ENCODE measurements at regions not wholly inside any gene's neighbourhood (a gene's known extent, or its start where the extent isn't known, plus 50 kb on each side); places are given as distances from the start of the nearest gene placed in this dataset.
"Not testable (repeated sequence)": the region's sequence is repeated elsewhere in the genome, so short reads cannot be mapped to it uniquely, and the experiment has no call there.

DNA sequence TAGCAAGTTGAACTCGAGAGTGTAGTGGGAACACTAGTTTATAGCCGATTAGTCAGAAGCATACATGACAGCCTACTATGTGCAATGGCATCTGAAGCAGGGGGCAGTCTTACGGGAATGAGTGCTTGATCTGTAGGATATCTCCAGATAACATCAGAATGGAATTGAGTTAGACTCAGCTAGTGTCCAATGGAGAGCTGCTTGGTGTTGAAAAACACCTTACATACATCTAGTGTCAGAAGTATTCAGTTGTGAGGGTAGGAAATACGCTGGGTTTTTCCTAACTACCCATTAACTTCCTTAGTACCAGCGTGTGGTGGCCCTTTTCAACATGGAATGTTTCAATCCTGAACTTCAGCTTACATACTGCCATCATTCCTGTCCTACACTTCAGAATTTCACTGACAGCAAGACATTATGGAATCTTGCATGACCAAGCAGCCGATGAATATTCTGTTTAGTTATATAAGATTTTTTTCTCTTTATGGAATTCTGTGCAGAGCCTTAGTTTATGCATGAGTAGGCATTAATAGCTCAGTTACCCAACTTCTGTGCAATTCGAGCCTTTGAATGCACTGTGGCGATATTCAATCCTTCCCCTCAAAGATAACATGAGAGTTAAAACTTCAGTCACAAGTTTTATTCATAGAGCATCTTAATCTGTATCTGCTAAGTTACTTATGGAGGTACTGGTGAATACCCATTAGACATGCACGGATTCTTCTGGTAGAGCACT is 218.6 kb upstream of the MOCS1 start:
- DNase-seq (ENCODE audit: low read depth in 3 of 3): no peak

GRCh38 chr6:40152196-40152595 is 217.9 kb upstream of the MOCS1 start:
- DNase-seq (ENCODE audit: low read depth in 3 of 3): no peak

- no peak for DNase-seq (ENCODE audit: low read depth in 3 of 3)
Measured at GRCh38 chr6:40148882-40149573, 214.8 kb upstream of the MOCS1 start.

DNA sequence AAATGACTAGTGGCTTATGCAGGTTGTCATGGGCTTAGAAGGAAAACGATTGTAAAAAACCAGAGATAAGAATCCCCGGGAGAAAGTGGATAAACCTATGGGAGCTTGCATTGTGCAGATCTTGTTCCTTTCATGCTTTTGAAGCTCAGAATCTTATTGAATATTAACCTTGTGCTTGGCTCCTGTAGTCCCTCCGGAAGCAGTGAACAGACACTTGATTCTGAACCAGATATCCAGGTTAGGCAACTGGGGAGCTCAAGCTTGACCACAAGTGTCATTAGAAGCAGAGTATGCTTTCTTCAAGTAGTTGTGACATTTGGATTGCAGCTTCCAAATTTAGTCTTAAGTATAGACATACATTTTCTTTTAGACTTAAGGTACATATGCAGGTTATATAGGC is 212.6 kb upstream of the MOCS1 start:
- no peak for DNase-seq (ENCODE audit: low read depth in 3 of 3)

GRCh38 chr6:40139447-40139846 is 205.2 kb upstream of the MOCS1 start:
- no peak for DNase-seq (ENCODE audit: low read depth in 3 of 3)

DNA sequence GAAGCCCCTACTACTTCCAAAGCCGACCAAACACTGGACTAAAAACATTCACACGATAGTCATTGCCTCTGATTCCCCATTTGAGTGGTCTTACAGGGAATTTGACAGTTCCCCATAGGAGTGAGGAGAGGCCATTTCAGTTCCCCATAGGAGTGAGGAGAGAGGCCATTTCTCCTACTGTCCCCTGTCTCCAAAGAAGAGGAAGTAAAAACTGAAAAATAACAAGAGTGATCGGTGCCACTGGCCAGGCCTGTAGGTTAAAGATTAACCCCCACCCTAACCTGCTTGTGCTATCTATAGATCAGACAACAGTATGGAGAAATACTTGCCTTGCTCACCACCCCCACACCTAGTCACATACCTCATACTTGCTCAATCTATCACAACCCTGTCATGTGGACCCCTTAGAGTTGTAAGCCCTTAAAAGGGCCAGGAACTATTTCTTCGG is 204.0 kb upstream of the MOCS1 start:
- no peak for DNase-seq (ENCODE audit: low read depth in 3 of 3)

GRCh38 chr6:40135491-40136072 is 201.3 kb upstream of the MOCS1 start:
- DNase-seq (ENCODE audit: low read depth in 3 of 3): no peak

- not testable (repeated sequence) for DNase-seq (ENCODE audit: low read depth in 3 of 3)
Measured at GRCh38 chr6:40133981-40134380, 199.7 kb upstream of the MOCS1 start.

DNA sequence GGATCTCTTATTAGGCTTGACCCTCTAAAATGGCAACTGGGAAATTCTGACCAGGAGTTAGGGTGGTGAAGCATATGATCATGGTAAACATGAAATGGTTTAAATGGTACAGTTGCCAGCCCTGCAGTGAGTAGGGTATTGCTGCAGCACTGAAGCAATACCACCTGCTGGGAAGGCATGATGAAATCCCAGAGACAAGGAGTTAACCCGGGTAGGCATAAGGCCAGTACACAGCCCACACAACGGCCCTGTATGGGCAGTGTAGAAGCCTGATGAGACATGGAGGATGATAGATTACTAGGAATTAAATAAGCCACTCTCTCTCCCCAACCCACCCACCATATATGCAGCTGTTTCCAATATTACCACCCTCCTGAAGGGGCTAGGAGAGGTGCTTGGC is 197.4 kb upstream of the MOCS1 start:
- DNase-seq (ENCODE audit: low read depth in 3 of 3): no peak

- no peak for DNase-seq (ENCODE audit: low read depth in 3 of 3)
Measured at GRCh38 chr6:40128127-40128526, 193.9 kb upstream of the MOCS1 start.

GRCh38 chr6:40125680-40126394 is 191.6 kb upstream of the MOCS1 start:
- DNase-seq (ENCODE audit: low read depth in 3 of 3): no peak

DNA sequence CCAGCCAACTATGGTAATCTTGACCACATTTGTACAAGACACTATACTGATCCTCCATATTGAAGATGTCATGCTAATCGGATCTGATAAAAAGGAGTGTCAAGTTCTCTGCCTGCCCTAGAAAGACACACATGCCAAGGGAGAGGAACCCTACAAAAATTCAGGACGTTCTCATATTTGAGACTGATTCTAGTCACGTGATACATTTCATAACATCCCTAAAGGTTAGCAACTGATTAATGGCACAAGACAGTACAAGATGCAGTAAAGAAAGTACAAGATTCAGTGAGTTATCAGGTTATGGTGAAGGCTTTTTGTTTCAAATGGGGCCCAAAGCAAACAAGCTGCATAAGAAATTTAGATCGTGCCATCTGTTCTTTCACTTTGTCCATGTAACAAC is 190.7 kb upstream of the MOCS1 start:
- DNase-seq (ENCODE audit: low read depth in 3 of 3): no peak

- DNase-seq (ENCODE audit: low read depth in 3 of 3): no peak
Measured at GRCh38 chr6:40116832-40117231, 182.6 kb upstream of the MOCS1 start.

DNA sequence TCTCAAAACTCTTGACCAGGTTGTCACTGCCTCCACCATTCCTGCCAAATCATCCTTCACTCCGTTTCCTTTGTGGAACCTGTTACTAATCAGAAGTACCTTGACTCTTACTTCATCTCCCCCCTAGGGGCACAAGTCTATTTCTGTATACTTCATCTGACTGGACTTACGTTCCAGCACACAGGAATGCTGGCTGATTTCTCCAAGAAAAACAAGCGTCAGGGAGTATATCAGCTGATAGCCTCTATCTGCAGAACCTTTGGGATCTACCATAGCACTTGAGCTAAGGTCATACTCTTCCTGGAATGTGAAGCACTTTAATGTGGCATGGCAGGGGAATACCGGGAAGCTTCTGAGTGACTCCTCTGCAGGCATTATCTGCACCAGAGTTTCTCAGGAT is 178.1 kb upstream of the MOCS1 start:
- DNase-seq (ENCODE audit: low read depth in 3 of 3): no peak

GRCh38 chr6:40108736-40109135 is 174.5 kb upstream of the MOCS1 start:
- DNase-seq (ENCODE audit: low read depth in 3 of 3): no peak

DNA sequence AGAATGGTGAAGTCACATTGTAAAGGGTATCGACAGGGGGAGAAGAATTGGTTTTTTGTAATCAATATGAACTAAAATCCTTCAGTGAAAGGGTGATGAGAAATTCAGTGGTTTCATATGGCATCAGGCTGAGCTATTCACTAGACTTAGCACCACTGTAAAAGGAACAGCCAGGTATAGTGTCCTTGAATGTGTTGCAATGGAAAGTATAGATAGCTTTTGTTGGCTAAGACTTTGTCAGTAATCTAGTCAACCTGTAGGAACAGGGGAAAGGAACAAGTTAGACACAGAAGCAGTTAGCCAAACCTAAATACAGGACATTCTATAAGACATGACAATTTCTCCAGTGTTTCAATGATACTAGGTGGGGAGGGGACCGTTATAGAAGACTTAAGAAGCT is 172.6 kb upstream of the MOCS1 start:
- DNase-seq (ENCODE audit: low read depth in 3 of 3): no peak

GRCh38 chr6:40098774-40099173 is 164.5 kb upstream of the MOCS1 start:
- DNase-seq (ENCODE audit: low read depth in 3 of 3): no peak

GRCh38 chr6:40097590-40097989 is 163.3 kb upstream of the MOCS1 start:
- DNase-seq (ENCODE audit: low read depth in 3 of 3): no peak

- DNase-seq (ENCODE audit: low read depth in 3 of 3): no peak
Measured at GRCh38 chr6:40083141-40083920, 149.1 kb upstream of the MOCS1 start.

- DNase-seq (ENCODE audit: low read depth in 3 of 3): no peak
Measured at GRCh38 chr6:40082278-40083043, 148.2 kb upstream of the MOCS1 start.

- DNase-seq (ENCODE audit: low read depth in 3 of 3): no peak
Measured at GRCh38 chr6:40077736-40078135, 143.5 kb upstream of the MOCS1 start.

Data from stimulated activated CD4-positive, alpha-beta T cell treated with anti-CD3 and anti-CD28 coated beads, TNF-alpha, amount 100 ng/mL, for 48 hours (primary cell).